GM10266 (cell line): ENCODE measurements at regions not wholly inside any gene's neighbourhood (a gene's known extent, or its start where the extent isn't known, plus 50 kb on each side); places are given as distances from the start of the nearest gene placed in this dataset.
"Not testable (repeated sequence)": the region's sequence is repeated elsewhere in the genome, so short reads cannot be mapped to it uniquely, and the experiment has no call there.

Experiments
- DNase-seq: peaks from one replicate; pipeline ENCODE4 v3.0.0; 2012; ENCODE audit errors: extremely low spot score
- TF ChIP-seq, protein P1 (sequence below): IDR thresholded peaks from 2 replicates; pipeline ENCODE4 v1.5.1; 2012; ENCODE audit warnings: mild to moderate bottlenecking, low read depth; ENCODE audit not compliant: control insufficient read depth, insufficient read depth; ENCODE audit errors: missing control alignments

GRCh38 chr21:27528697-27529096 lies 561.8 kb upstream of the ADAMTS5 start:
- no peak for DNase-seq

GRCh38 chr21:27526451-27526850 lies 559.6 kb upstream of the ADAMTS5 start:
- TF ChIP-seq, protein P1, sequence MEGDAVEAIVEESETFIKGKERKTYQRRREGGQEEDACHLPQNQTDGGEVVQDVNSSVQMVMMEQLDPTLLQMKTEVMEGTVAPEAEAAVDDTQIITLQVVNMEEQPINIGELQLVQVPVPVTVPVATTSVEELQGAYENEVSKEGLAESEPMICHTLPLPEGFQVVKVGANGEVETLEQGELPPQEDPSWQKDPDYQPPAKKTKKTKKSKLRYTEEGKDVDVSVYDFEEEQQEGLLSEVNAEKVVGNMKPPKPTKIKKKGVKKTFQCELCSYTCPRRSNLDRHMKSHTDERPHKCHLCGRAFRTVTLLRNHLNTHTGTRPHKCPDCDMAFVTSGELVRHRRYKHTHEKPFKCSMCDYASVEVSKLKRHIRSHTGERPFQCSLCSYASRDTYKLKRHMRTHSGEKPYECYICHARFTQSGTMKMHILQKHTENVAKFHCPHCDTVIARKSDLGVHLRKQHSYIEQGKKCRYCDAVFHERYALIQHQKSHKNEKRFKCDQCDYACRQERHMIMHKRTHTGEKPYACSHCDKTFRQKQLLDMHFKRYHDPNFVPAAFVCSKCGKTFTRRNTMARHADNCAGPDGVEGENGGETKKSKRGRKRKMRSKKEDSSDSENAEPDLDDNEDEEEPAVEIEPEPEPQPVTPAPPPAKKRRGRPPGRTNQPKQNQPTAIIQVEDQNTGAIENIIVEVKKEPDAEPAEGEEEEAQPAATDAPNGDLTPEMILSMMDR, result no peak
- no peak for DNase-seq

More at GRCh38 chr21:27528697-27529096, 561.8 kb upstream of the ADAMTS5 start:
- TF ChIP-seq, protein P1, result no peak

DNA sequence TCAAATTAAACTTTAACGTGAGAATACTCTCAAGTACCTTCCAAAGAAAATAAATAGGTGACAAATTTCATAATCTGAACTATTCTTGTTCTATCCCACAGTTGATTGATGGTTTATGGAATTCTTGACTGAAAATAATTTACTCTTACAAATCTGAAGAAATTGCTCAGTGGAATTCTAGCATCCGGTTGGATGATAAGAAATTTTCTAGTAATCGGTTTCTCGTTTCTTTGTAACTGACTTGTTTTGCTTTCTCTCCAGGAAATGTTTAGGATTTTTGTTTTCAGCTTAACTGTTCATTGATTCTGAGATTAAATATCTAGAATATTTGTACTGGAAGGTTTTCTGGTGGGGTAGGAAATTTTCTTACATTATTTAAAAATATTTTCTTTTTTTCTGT lies 558.9 kb upstream of the ADAMTS5 start:
- no peak for DNase-seq
- TF ChIP-seq, protein P1, result no peak

DNA sequence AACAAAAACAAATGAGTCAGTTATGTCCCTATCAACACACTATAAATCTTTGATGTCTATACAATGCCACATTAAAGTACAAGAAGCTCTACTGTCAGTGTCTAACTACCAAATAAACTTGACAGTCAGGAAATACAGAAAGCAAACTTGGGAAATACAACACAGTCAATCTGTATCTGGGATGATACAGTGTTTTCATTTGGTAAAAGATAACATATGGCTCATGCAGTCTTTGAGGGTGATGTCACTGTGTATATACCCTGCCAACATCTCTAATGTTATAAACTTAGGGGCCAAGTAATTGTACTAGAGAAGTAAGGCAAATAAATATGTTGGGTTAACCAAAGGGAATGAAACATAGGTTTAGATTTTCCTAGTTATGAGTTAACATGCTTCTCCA lies 552.5 kb upstream of the ADAMTS5 start:
- TF ChIP-seq, protein P1, result no peak
- DNase-seq, result no peak

GRCh38 chr21:27517177-27517576 lies 550.3 kb upstream of the ADAMTS5 start:
- not testable (repeated sequence) for DNase-seq

GRCh38 chr21:27515676-27516075 lies 548.8 kb upstream of the ADAMTS5 start:
- no peak for DNase-seq
- TF ChIP-seq, protein P1, result no peak

GRCh38 chr21:27513825-27514224 lies 546.9 kb upstream of the ADAMTS5 start:
- DNase-seq, result no peak
- TF ChIP-seq, protein P1, result no peak

GRCh38 chr21:27513016-27513415 lies 546.1 kb upstream of the ADAMTS5 start:
- DNase-seq, result no peak
- TF ChIP-seq, protein P1, result no peak
